ENCODE measurements at regions not wholly inside any gene's neighbourhood (a gene's known extent, or its start where the extent isn't known, plus 50 kb on each side); places are given as distances from the start of the nearest gene placed in this dataset.

GRCh38 chr15:69577397-69577796 lies 124.8 kb downstream of the RPLP1 start:
- no peak for DNase-seq

- DNase-seq: no peak
Observed at GRCh38 chr15:69578252-69578651, 125.6 kb downstream of the RPLP1 start.

DNA sequence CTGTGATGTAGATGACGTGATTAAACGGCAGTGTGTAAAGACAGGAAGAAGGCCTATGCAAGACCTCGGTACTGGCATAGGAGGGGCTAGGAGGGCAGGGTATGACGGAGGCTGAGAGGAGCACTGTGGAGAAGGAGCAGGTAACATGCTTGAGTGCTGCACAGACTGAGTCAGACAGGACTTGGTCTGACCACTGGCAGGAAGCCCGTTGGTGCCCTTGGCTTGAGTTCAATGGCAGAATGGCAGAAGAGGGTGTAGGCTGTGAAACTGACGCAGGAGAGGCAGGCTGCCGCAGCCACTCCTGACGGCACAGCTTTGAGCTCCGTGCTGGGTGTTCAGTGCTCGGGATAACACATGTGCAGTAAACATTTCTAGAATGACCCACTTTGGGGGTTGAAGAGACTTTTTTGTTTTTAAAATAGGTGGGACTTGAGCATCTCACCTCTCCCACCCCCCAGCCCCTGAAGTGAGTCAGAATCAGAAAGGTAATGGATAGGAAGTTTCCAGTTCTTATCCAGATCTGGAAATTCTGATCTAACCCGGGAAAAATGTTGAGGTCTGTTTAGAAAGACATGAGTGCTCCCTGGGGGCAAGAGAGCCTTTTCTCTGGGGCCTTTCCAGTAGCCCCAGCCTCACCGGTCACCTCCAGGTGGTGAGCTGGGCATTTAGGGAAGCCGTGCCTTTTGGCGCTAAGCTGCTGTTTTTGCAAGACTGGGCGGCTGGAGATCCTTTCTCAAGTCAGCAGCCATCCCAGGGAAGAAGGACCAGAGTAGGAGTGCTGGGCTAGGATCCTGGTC lies 126.4 kb downstream of the RPLP1 start:
- DNase-seq: no peak

DNA sequence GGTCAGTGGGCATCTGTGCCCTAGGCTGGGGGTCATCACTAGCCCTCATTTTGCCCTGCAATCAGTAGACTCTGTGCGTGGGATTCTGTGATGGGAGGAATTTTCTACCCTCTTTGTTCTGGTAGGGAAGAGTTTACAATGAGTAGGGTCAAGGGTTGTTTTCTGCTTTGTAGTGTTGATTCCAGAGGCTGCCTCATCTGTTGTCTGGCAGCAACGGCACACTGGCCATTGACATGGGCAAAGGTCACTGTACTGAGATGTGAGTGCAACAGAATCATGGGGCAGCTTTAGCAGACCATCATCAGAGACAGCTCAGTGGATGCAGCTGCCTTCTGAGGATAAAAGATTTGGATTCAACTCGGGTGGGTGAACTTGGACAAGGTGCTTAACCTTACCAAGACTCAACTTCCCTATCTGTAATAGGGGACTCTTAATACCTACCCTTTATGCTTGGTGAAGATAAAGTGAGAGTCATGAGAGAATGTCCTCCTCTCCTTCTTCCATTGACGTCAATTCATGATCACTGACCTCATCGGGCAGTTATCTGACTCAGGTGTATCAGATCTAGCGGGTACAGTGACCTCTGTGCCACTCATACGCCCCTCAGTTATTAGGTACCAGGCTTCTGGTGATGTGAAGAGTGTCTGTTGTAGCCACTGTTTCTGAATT lies 127.5 kb downstream of the RPLP1 start:
- DNase-seq: no peak

- DNase-seq: no peak
Observed at GRCh38 chr15:69583626-69584025, 131.0 kb downstream of the RPLP1 start.

DNA sequence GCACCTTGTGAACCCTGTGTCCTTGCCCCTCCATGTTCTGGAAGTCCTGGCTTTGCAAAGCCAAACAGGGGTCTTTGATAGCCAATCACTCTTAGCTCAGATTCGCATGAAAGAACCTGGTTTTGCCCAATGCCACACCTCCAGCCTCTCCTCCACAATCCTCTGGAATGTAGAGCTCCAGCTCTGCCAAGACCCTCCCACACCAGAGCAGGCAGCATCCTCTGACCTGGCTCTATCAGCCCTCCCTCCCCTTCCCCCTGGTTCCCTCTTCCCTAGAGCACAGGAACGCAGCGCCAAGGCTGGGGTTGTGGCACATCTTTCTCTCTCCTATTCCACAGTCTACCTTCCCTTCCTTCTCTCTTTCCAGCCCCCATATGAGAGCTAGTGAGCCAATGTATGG lies 133.3 kb downstream of the RPLP1 start:
- DNase-seq: no peak

DNA sequence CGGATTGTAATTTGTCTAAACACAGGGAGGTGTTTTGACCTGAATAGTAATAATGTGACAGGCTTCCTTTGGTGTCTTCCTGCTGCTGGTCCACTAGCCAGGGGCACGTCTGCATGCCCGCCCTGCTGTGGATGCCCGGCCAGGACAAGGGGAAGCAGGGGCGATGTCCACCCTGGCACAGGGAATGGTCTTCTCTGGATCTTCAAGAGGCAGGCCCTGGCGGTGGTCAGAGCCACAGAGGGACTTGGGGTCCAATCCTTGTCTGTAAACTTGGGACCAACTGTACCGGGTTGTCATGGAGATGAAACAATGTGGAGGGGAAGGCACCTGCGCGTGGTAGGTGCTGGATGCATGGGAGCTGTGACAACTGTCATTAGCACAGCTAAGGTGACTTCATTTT lies 134.1 kb downstream of the RPLP1 start:
- no peak for DNase-seq

- no peak for DNase-seq
Observed at GRCh38 chr15:69587723-69588426, 135.3 kb downstream of the RPLP1 start.

- no peak for DNase-seq
Observed at GRCh38 chr15:69590201-69590710, 137.6 kb downstream of the RPLP1 start.

- no peak for DNase-seq
Observed at GRCh38 chr15:69590932-69591524, 138.4 kb downstream of the RPLP1 start.

GRCh38 chr15:69591905-69592508 lies 139.4 kb downstream of the RPLP1 start:
- DNase-seq: no peak

DNA sequence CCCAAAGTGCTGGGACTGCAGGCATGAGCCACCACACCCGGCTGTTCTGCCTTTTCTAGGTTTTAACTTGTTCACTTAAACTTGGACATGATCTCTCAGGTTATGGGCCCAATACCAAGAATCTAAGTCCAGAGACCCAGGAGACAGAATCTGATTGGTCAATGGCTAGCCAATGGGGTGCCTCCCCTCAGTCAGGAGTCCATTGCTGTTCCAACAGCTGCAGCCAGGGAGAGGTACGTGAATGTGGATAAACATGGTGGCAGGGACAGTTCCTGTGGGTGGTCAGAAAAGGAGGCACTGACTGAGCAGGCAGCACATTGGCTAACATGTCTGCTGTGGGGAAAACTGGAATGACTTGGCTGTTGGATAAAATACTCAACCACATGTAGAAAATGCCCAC lies 140.3 kb downstream of the RPLP1 start:
- no peak for DNase-seq

DNA sequence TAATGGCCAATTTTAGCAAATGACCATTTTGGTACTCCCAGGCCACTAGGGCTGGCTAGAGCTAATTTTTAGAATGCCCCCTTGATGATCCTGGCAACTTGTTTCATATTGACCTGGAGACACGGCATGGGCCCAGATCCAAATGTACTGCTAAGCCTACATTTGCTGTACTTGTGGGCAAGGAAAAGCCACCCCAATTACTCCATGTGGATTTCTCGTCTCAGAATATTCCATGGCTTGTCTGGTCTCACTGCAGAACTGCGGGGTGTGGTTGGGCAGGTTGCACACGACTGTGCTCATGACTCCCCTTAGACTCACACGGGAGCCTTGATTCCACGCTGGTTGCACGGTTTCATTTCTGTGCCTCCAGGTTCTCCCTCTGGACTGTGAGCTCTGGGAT lies 140.9 kb downstream of the RPLP1 start:
- DNase-seq: no peak

- DNase-seq: no peak
Observed at GRCh38 chr15:69593981-69594966, 141.7 kb downstream of the RPLP1 start.

GRCh38 chr15:69595009-69595791 lies 142.6 kb downstream of the RPLP1 start:
- no peak for DNase-seq

- DNase-seq: no peak
Observed at GRCh38 chr15:69597061-69597592, 144.5 kb downstream of the RPLP1 start.

DNA sequence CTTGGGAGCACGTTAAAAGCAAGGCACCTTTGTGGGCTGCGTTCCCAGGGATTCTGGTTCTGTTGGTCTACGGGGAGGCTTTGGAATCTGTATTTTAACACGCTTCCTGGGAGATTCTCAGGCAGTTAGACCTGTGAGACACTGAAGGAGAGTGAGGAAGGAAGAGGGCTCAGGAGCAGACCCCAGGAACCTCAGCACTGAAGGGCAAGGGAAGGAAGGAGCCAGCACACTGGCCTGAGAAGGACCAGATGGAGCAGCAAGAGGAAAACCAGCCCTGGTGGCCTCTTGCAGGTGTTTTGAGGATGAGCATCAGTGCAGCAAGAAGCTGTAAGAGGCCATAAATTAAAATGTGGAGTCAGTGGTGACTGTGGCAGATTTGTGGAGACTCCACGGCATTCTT lies 146.7 kb downstream of the RPLP1 start:
- DNase-seq: no peak

DNA sequence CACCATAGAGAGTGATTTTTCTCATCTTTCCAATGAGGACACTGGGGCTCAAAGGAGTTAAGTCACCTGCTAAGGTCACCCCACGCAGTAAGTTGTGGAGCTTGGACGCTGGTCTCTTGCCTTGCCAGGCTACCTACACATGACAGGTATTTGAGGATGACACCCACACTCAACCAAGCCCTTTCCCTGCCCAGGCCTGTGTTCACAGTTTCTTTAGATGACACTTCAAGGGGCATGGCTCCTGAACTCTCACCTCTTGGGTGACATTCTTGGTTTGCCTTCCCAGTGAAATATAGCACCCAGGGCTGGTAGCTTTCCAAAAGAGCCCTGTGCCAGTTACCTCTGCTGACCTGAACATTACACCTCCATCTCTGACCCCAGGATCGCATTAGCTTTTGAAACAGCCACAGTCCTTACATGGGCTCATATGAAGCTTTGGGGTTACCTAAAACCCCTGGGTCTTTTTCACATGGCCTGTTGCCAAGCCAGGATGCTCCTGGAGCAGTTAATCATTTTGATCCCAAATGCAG lies 148.0 kb downstream of the RPLP1 start:
- no peak for DNase-seq

GRCh38 chr15:69601711-69602504 lies 149.3 kb downstream of the RPLP1 start:
- no peak for DNase-seq

All from stimulated activated CD4-positive, alpha-beta T cell treated with anti-CD3 and anti-CD28 coated beads, Interleukin-1b, Interleukin-23, amount 100 ng/mL, for 48 hours (primary cell).